SW480 (cell line): ENCODE measurements at regions not wholly inside any gene's neighbourhood (a gene's known extent, or its start where the extent isn't known, plus 50 kb on each side); places are given as distances from the start of the nearest gene placed in this dataset.

Experiments used
- DNase-seq: peaks from one replicate; pipeline ENCODE4 v3.0.0-alpha.2; 2016; ENCODE audit warnings: low spot score

- peak; percentile 94 for DNase-seq
Observed at GRCh38 chr5:109945097-109945678, 255.5 kb downstream of the MAN2A1 start.

DNA sequence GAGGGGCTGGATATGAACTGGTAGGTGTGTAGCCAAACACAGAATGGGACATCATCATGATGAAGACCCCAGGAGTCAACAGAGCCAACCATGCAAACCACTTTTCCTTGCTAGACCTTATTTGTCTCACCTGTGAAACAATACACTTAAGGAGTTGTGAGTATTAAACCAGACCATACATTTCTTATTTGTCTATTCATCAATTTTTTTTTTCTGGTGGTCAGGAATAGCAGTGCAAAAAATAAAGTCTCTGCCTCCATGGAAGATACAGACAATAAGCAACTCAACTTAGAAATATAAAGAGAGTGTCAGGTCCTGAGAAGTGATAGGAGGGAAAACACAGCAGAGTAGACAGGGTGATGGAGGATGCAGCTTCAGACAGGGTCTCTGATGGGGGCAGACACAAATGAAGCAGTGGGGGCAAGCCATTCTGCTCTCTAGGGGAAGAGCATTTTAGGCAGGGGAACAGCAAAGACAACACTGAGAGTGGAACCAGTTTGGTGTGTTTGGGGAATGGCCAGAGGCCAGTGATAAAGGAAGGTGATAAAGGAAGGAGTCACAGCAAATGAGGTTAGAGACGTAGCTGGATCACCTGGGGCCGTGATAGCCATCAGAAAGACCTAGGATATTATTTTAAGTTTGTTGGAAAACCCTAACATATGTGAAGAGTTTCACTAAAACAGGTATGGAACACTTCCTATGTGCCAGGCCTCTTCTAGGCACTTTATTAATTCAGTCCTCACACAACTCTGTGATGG, 256.2 kb downstream of the MAN2A1 start:
- DNase-seq, result no peak

- DNase-seq, result no peak
Observed at GRCh38 chr5:109946610-109947009, 256.9 kb downstream of the MAN2A1 start.

- DNase-seq, result no peak
Observed at GRCh38 chr5:109947667-109948066, 257.9 kb downstream of the MAN2A1 start.

GRCh38 chr5:109950634-109951033, 260.9 kb downstream of the MAN2A1 start:
- no peak for DNase-seq

GRCh38 chr5:109951348-109951747, 261.6 kb downstream of the MAN2A1 start:
- no peak for DNase-seq

DNA sequence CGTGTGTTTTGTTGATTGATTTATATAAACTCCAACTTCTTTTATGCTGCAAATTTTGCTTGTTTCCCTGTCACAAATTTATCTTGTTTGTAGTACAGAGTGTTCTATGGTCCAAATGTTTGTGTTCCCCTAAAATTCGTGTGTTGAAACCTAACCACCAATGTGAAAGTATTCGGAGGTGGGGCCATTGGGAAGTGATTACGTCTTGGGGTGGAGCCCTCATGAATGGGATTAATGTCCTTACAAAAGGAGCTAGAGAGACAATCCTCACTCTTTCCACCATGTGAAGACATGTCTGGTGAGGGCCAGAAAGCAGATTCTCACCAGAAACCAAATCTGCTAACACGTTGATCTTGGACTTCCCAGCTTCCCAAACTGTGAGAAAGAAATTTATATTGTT, 262.0 kb downstream of the MAN2A1 start:
- no peak for DNase-seq

GRCh38 chr5:109953761-109954160, 264.0 kb downstream of the MAN2A1 start:
- DNase-seq, result no peak

- DNase-seq, result no peak
Observed at GRCh38 chr5:109956884-109957283, 267.2 kb downstream of the MAN2A1 start.

DNA sequence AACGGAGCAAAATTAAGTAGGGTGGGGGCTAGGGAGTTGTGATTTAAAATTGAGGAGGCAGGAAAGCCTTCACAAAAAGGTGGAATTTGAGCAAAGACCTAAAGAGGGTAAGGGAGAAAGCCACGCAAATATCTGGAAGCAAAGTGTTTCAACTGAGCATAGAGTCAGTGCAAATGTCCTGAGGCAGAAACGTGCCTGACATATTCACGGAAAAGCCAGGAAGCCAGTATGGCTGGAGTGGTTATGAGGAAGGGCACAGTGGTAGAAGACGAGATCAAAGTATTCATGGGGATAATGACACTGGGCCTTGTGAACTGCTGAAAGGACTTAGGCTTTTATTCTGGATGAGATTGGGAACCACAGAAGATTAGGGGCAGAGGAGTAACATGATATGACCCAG, 268.4 kb downstream of the MAN2A1 start:
- DNase-seq, result no peak

DNA sequence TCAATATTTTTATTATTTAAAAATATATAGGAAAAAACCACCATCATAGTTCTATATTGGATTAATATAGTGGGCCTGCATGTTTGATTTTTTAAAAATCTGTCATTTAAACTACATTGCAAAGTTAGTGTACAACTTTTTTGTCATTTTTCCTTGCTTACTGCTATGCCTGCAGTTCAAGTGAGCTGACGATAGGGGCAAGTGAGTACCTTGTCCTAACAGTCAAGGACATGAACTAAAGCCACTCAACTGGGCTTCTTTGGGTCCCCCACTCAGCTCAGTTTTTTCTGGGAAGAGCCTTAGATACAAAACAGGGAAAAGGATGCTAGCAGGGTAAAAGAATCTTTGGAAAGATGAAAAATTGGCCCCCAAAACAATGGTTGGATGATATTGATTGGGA, 269.9 kb downstream of the MAN2A1 start:
- DNase-seq, result no peak

GRCh38 chr5:109961751-109962150, 272.0 kb downstream of the MAN2A1 start:
- DNase-seq, result no peak

- DNase-seq, result no peak
Observed at GRCh38 chr5:109962882-109963603, 273.3 kb downstream of the MAN2A1 start.

- DNase-seq, result no peak
Observed at GRCh38 chr5:109964136-109964535, 274.4 kb downstream of the MAN2A1 start.

GRCh38 chr5:109965634-109966033, 275.9 kb downstream of the MAN2A1 start:
- DNase-seq, result no peak

DNA sequence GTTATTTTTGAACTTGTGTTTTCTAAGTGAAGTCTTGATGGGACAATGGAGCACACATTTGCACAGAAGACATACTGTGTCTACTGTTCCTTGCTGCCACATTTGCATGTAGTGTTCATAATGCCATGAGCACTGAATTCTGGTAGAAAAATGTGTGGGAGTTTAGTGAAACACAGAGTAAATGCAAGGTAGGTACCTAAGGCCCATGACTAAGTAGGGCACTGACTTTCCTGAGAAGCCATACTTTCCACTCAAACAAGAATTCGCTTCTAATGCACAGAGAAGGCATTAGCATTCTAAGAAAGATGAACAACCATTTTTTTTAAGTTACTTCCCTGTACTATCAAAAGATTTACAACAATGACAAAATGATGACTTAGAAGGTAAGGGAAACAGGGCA, 282.2 kb downstream of the MAN2A1 start:
- DNase-seq, result no peak

- no peak for DNase-seq
Observed at GRCh38 chr5:109981979-109982378, 292.3 kb downstream of the MAN2A1 start.

GRCh38 chr5:109982966-109983534, 293.3 kb downstream of the MAN2A1 start:
- DNase-seq, result no peak

DNA sequence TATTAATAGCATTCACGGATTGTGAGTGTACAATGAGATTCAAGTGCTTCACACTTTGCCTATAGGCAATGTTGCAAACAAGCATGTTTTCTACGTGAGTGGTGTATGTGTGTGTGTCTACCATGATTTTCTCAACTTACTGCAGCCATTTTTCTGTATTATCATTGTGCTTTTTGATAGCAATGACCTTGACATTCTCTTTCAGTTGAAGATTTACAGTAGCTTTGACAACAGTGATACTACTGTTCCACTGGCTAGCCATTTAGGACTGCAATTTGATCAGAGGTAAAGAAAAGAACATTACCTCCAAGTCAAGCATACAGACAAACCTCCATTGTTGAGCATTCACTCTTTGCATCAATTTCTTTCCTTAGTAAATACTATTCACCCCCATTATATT, 297.0 kb downstream of the MAN2A1 start:
- no peak for DNase-seq

- DNase-seq, result no peak
Observed at GRCh38 chr5:109987355-109987754, 297.6 kb downstream of the MAN2A1 start.

DNA sequence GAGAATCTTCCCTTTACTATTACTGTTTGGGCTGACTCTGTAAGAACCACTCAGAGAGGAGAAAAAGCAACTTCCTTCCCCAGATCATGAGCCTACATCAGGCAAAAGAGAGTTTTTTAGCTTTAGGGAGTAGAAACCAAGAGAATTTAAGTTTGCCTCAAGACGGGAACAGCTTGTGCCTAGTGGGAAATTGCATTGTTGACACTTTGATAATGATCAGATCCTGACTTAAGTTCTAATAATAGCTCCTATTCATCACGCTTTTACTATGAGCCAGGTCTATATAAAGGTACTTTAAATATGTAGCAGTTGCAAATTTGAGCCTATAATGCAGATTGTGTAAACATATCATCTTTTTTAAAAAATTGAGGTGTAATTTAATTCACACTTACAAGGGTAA, 298.2 kb downstream of the MAN2A1 start:
- DNase-seq, result no peak

- DNase-seq, result no peak
Observed at GRCh38 chr5:109989161-109989560, 299.4 kb downstream of the MAN2A1 start.
